Mucosa of descending colon (tissue), 3 donors: ENCODE measurements at regions not wholly inside any gene's neighbourhood (a gene's known extent, or its start where the extent isn't known, plus 50 kb on each side); places are given as distances from the start of the nearest gene placed in this dataset.
"Not testable (repeated sequence)": the region's sequence is repeated elsewhere in the genome, so short reads cannot be mapped to it uniquely, and the experiment has no call there.

Experiments used
- ATAC-seq: fragments of 200-7000 bp; cut with Tn5 transposase; one replicate; pipeline ENCODE4 v1.9.1; 2020; ENCODE audit warnings: mild to moderate bottlenecking, moderate library complexity
- DNase-seq, 3 donors: peaks; one replicate each; pipeline ENCODE4 v3.0.0-alpha.2; 2020
- H3K36me3 ChIP-seq: fragments of 200-600 bp; one replicate; pipeline ENCODE4 v1.8.0; 2021; ENCODE audit warnings: low read depth, mild to moderate bottlenecking
- H3K4me1 ChIP-seq: fragments of 200-600 bp; one replicate; pipeline ENCODE4 v1.8.0; 2021; ENCODE audit warnings: low read depth, mild to moderate bottlenecking
- H3K4me3 ChIP-seq: fragments of 200-600 bp; one replicate; pipeline ENCODE4 v1.8.0; 2021; ENCODE audit warnings: mild to moderate bottlenecking
- H3K9me3 ChIP-seq: fragments of 200-600 bp; one replicate; pipeline ENCODE4 v1.8.0; 2021; ENCODE audit warnings: mild to moderate bottlenecking
- intact Hi-C, 2 donors: fragments of 100-400 bp; cut with DNase I in 1 of 2; cut with micrococcal nuclease in 1 of 2; formaldehyde crosslinking; loops; one replicate each; pipeline versions ENCODE4 v1.11.0 to v1.11.1; 2022; cut with DNase I, micrococcal nuclease
- TF ChIP-seq, protein P1 (sequence below): fragments of 200-600 bp; IDR thresholded peaks from one replicate; pipeline ENCODE4 v1.8.0; 2022; ENCODE audit warnings: antibody characterized with exemption, mild to moderate bottlenecking
- donor health status: DM: no; HTN: no; CAD: no; lungs with moderate emphysema.
- donor health status: DM: no; HTN: no; CAD: no.
- donor health status: DM: no; HTN: yes; CAD: no.

DNA sequence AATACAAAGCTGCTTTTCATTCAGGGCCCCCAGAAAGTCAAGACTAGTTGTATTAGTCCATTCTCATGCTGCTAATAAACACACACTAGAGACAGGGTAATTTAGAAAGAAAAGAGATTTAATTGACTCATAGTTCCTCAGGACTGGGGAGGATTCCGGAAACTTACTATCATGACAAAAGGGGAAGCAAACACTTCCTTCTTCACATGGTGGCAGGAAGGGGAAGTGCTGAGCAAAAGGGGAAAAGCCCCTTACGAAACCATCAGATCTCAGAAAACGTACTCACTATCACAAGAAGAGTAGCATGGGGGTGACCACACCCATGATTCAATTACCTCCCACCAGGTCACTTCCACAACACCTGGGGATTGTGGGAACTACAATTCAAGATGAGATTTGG is 373.8 kb upstream of the FRG1 start:
- intact Hi-C loops, H3K36me3 ChIP-seq, H3K4me3 ChIP-seq, DNase-seq, H3K9me3 ChIP-seq, H3K4me1 ChIP-seq: not testable (repeated sequence)
- peak; percentile 19 for ATAC-seq

- DNase-seq, intact Hi-C loops, H3K36me3 ChIP-seq, H3K9me3 ChIP-seq, H3K4me1 ChIP-seq, ATAC-seq, H3K4me3 ChIP-seq: not testable (repeated sequence)
Measured at GRCh38 chr4:189579645-189580044, 361.0 kb upstream of the FRG1 start.

DNA sequence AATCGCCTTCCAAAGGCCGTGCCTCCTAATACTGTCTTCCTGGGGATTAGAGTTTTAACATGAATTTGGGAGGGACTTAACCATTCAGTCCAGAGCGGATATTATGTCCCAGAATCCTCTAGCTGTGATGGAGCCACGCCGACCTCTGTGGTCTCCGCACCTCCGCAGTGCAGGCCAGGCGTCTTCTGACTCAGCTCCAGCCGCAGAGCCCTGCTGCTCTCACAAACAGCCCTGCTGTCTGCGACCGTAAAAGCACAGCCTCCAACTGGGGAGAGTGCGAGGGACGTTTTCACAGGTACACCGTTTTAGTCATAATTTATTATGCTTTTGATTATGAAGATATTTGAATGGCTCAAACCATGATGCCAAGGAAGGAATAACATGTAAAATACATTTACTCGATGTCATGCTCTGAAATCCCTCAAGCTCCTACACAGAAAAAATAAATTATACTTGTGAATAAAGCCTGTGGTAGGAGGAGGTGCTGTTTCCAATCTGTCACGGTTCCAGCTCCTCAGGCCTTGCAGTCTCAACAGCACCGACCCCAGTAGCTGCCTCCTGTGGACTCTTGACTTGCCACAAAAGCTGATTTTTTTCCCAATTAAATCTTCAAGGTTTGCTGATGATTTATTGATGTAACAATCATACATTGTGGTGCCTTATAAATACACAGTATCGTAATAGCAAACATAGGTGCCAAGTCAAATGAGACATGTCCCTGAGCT is 353.6 kb upstream of the FRG1 start:
- H3K9me3 ChIP-seq, DNase-seq, ATAC-seq, H3K36me3 ChIP-seq, H3K4me3 ChIP-seq, intact Hi-C loops, H3K4me1 ChIP-seq: not testable (repeated sequence)

- intact Hi-C loops, DNase-seq: not testable (repeated sequence)
Measured at GRCh38 chr4:189589201-189589600, 351.5 kb upstream of the FRG1 start.

DNA sequence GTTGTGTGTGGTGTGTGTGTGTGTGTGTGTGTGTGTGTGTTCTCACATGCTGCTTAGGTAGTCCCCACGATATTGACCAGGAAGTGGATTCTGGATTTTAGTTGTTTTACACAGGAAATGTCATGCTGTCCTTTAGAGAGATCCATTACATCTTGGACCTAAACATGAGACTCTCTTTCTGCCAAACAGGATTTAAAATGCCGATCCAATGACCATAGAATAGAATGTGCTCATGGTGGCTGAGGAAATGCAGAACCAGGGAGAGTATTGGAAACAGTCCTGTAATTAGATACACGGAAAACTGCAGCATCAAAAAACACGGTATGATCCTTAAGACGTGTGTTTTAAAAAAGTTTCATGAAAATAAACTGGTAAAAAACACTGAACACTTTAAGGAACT is 347.8 kb upstream of the FRG1 start:
- Histone ChIP-seq H3K36me3 (no peaks in the 10 kb centered on the region), H3K4me3 (no peak overlapping the region), H3K9me3 (no peaks in the 10 kb centered on the region), H3K4me1 (no peaks in the 10 kb centered on the region)
- intact Hi-C loops: no loop called here
- DNase-seq: no peak
- TF ChIP-seq, protein P1, sequence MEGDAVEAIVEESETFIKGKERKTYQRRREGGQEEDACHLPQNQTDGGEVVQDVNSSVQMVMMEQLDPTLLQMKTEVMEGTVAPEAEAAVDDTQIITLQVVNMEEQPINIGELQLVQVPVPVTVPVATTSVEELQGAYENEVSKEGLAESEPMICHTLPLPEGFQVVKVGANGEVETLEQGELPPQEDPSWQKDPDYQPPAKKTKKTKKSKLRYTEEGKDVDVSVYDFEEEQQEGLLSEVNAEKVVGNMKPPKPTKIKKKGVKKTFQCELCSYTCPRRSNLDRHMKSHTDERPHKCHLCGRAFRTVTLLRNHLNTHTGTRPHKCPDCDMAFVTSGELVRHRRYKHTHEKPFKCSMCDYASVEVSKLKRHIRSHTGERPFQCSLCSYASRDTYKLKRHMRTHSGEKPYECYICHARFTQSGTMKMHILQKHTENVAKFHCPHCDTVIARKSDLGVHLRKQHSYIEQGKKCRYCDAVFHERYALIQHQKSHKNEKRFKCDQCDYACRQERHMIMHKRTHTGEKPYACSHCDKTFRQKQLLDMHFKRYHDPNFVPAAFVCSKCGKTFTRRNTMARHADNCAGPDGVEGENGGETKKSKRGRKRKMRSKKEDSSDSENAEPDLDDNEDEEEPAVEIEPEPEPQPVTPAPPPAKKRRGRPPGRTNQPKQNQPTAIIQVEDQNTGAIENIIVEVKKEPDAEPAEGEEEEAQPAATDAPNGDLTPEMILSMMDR: no peak
- ATAC-seq: no peak

More at GRCh38 chr4:189589201-189589600, 351.5 kb upstream of the FRG1 start:
- H3K4me1 ChIP-seq, H3K36me3 ChIP-seq, H3K9me3 ChIP-seq, ATAC-seq, H3K4me3 ChIP-seq: not testable (repeated sequence)

DNA sequence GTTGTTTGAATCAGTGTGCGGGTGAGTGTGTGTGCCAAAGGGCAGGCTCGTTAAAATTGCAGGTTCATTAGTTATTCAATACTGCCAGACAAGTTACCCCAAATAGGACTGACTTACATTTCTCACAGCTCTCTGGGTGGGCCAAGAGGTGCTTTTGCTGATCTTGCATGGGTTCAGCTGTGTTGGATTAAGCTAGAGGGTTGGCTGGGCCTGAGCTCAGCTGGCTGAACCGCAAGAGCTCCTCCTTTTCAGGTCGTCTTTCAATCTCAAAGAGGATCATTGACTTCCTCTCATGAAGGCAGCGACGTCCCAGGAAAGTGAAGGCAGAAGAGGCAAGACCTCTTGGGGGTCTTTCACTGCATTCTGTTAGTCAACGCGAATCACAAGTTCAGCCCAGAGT is 343.3 kb upstream of the FRG1 start:
- TF ChIP-seq, protein P1: no peak
- no peak for ATAC-seq
- Histone ChIP-seq H3K4me3 (no peak overlapping the region), H3K36me3 (no peaks in the 10 kb centered on the region), H3K4me1 (no peaks in the 10 kb centered on the region), H3K9me3 (no peaks in the 10 kb centered on the region)
- intact Hi-C loops: no loop called here
- no peak for DNase-seq

DNA sequence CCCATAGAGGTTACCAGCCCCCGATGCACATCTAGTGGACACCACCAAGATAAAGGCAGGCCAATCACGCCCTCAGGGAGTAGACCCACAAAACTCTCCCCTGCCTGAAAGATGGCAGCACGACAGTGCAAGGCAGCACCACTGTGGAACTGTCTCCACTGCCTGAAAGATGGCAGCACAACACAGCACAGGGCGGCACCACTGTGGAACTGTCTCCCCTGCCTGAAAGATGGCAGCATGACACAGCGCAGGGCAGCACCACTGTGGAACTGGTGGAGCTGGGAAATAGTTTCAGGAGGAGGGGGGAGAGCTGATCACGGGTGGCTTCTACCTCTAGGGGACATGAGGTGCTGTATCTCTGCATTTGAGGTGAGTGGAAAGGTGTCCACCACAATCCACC is 340.4 kb upstream of the FRG1 start:
- TF ChIP-seq, protein P1: no peak
- ATAC-seq: no peak

More for the DNA sequence above, 340.4 kb upstream of the FRG1 start:
- no peaks in the 10 kb centered on the region for H3K9me3 ChIP-seq
- no peaks in the 10 kb centered on the region for H3K36me3 ChIP-seq
- H3K4me3 ChIP-seq: no peak overlapping the region
- no peaks in the 10 kb centered on the region for H3K4me1 ChIP-seq
- no peak for DNase-seq
- intact Hi-C loops: no loop called here
